NCI-H128 (cell line): ENCODE measurements at regions not wholly inside any gene's neighbourhood (a gene's known extent, or its start where the extent isn't known, plus 50 kb on each side); places are given as distances from the start of the nearest gene placed in this dataset.
"Not testable (repeated sequence)": the region's sequence is repeated elsewhere in the genome, so short reads cannot be mapped to it uniquely, and the experiment has no call there.

ENCODE experiments used
- DNase-seq: peaks from one replicate; lab custom pipeline; 2025; ENCODE audit not compliant: unreplicated experiment; lab: John Stamatoyannopoulos, UW

DNA sequence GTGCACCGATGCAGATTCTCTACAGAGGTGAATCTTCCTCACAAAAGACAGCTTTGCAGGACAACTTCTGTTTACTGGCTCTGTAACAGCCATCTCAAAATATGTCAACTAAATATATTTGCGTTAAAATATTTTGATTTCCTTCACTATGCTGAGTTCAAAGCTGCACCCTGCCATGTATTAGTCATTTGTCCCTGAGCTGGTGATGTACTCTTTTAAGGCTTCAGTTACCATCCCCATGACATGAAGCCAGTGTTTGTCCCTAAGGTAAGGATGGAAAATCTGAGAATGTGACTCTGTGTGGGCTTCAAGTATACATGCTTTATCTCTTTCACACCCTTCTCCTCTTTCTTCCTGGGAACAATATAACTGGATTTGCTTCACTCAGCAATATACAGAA lies 70.2 kb upstream of the BTG3 start:
- no peak for DNase-seq

GRCh38 chr21:17679002-17679600 lies 66.4 kb upstream of the BTG3 start:
- DNase-seq = no peak

DNA sequence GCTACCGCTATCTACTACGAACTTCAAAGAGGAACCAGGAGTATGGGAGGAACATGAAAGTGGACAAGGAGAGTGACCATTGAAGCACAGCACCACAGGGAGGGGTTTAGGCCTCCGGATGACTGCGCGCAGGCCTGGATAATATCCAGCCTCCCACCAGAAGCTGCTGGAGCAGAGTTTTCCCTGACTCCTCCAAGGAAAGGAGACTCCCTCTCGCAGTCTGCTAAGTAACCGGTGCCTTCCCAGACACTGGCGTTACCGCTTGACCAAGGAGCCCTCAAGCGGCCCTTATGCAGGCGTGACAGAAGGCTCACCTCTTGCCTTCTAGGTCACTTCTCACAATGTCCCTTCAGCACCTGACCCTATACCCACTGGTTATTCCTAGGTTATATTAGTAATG lies 64.2 kb upstream of the BTG3 start:
- DNase-seq = not testable (repeated sequence)

- DNase-seq = no peak
These were observed 61.4 kb upstream of the BTG3 start for GRCh38 chr21:17674106-17674505.

DNA sequence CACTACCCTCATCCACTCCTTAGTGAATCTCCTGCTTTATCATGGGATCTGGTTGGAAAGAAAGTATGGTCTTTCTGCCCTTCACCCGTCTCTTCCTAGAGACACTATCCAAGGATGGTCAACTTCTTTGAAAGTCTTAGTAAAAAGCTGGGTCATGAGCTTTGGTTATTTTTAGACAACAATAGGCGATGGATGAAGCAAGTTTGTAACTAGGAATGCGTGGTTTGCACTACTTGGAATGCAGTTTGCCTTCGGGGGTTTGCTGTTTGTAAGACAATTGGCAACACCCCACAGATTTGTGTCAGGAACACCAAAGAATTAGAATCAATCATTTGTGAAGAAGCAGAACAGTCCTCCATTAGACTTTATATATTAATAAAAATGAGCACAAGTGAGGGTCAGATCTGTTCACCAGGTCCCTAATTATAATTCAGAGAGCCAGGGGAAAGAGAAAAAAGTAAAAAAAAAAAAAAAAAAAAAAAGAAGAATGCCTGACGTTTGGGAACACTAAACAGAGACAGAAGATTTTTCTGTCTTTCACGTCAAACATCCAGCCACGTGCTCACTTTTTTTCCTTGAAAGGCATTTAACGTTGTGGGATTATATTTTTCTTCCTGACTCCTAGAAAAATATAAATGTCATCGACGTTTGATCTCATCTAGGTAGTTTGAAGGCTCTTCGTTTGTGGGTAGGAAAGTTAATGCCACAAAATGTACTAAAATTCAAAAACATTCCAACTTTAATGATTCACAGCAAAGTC lies 60.7 kb upstream of the BTG3 start:
- DNase-seq = no peak

- DNase-seq = no peak
These were observed 59.0 kb upstream of the BTG3 start for GRCh38 chr21:17671733-17672132.

DNA sequence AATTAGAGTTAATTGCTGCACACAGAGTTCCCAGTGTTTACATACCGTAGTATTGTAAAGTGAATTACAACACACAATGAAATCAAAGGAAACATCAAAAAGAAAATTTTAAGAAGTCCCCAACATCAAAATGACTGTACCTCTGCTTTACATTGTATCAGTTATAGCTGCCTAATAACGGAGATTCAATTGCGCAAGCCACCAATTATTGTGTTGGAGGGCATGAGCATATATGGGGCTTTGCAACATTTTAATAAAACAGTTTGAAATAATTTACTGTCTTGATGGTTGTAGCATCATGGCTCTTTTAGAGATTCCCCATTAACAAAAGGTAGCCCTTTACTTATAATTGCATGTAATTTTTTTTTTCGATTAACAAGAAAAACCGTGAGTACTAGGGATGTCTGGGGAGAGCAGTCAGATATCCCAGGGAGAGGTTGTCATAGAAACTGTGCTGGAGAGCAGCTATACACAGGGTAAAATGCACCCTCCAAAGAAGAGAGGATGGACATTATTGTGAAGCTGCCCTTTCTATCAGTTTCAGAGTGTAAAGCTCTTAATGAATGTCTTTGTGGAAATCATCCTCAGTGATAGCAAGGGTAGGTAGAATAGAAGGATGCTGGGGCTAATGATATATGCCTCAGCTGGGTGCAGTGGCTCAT lies 55.9 kb upstream of the BTG3 start:
- DNase-seq = no peak

DNA sequence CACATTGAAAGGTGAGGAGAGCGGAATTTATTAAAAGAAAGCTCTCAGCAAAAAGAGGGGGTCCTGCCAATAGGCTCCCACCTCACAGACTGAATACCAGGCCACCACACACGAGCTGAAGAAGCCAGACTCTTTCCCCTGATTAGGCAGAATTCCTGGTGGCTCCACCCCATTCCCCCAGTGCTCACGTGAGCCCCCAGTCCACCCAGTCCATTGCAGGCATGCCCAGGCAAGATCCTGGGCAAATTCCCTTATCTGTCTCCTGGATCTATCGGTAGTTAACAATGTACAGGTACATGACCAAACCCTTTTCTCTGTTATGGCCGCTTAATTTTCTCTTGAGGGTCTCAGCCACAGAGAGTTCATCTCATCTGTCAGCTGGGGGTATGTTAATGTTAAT lies 54.6 kb upstream of the BTG3 start:
- DNase-seq = no peak
